Immature natural killer cell (primary cell): ENCODE measurements at regions not wholly inside any gene's neighbourhood (a gene's known extent, or its start where the extent isn't known, plus 50 kb on each side); places are given as distances from the start of the nearest gene placed in this dataset.

ENCODE experiments used
- DNase-seq, 3 donors: peaks; one replicate each; pipeline ENCODE4 v3.0.0; 2022; ENCODE audit warnings: mixed read lengths in 1 of 3
- H3K27ac Mint-ChIP-seq, 6 donors: one replicate each; pipeline ENCODE4 v1.8.0; 2020; ENCODE audit warnings: mixed read lengths in 6 of 6, mild to moderate bottlenecking in 5 of 6, inconsistent platforms in 4 of 6, moderate library complexity in 3 of 6
- H3K27me3 Mint-ChIP-seq, 3 donors: one replicate each; pipeline ENCODE4 v1.8.0; 2020 to 2021; ENCODE audit warnings: low read depth in 3 of 3, mild to moderate bottlenecking in 3 of 3, mixed read lengths in 3 of 3, moderate library complexity in 3 of 3, inconsistent platforms in 1 of 3
- H3K36me3 Mint-ChIP-seq, 3 donors: one replicate each; pipeline ENCODE4 v1.8.0; 2020; ENCODE audit warnings: mixed read lengths in 3 of 3, inconsistent platforms in 2 of 3, mild to moderate bottlenecking in 2 of 3
- H3K4me1 Mint-ChIP-seq, 2 donors: one replicate each; pipeline ENCODE4 v1.8.0; 2020; ENCODE audit warnings: inconsistent platforms in 2 of 2, mild to moderate bottlenecking in 2 of 2, mixed read lengths in 2 of 2, moderate library complexity in 1 of 2
- H3K4me3 Mint-ChIP-seq, 5 donors: one replicate each; pipeline ENCODE4 v1.8.0; 2020; ENCODE audit warnings: mild to moderate bottlenecking in 5 of 5, mixed read lengths in 5 of 5, inconsistent platforms in 3 of 5, moderate library complexity in 3 of 5
- H3K9me3 Mint-ChIP-seq, 6 donors: one replicate each; pipeline ENCODE4 v1.8.0; 2020; ENCODE audit warnings: mild to moderate bottlenecking in 6 of 6, mixed read lengths in 6 of 6, inconsistent platforms in 4 of 6, moderate library complexity in 3 of 6

DNA sequence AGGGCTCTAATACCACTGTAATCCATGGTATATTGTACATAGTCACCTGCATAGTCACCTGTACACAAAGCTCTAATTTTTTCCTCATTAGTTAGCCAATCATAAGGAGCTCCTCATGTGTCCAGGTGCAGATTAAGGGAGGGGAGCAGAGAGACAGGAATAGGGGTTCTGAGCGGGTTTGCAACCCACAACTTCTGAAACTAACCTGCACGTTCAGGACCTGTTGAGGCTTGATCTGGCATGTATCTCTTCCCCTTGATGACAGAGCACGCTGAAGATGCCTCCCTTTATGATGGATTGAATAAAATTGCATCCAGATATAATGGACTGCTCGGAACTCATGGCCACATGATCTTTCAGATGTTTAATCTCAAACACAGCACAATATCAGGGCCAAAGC, 144.0 kb upstream of the PRNP start:
- Mint-ChIP-seq H3K4me1 (no peaks in the 10 kb centered on the region), H3K27ac (no peak overlapping the region), H3K36me3 (no peaks in the 10 kb centered on the region), H3K9me3 (no peaks in the 10 kb centered on the region), H3K4me3 (no peak overlapping the region), H3K27me3 (peaks cover 0 to 16% (median 7%) of the 10 kb centered on the region in 3 donors)
- no peak for DNase-seq

DNA sequence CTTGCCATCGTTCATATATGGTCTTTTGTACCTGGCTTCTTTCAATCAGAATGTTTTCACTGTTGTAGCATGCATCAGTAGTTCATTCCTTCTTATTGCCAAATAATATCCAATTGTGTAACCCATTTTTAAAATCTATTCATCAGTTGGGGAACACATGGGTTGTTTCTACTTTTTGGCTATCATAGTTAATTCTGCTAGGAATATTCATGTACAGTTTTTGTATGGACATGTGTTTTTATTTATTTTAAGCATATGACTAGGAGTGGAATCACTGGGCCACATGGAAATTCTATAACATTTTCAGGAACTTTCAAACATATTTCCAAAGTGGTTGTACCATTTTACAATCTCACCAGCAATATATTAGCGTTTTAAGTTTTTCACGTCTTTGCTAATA, 151.9 kb upstream of the PRNP start:
- Mint-ChIP-seq H3K4me1 (no peaks in the 10 kb centered on the region), H3K4me3 (no peak overlapping the region), H3K9me3 (peaks cover 0 to 12% (median under 1%) of the 10 kb centered on the region in 6 donors), H3K27me3 (peaks cover 3 to 13% (median 12%) of the 10 kb centered on the region in 3 donors), H3K36me3 (peaks cover 0 to 3% (median 0%) of the 10 kb centered on the region in 3 donors), H3K27ac (no peak overlapping the region)
- DNase-seq, result no peak

DNA sequence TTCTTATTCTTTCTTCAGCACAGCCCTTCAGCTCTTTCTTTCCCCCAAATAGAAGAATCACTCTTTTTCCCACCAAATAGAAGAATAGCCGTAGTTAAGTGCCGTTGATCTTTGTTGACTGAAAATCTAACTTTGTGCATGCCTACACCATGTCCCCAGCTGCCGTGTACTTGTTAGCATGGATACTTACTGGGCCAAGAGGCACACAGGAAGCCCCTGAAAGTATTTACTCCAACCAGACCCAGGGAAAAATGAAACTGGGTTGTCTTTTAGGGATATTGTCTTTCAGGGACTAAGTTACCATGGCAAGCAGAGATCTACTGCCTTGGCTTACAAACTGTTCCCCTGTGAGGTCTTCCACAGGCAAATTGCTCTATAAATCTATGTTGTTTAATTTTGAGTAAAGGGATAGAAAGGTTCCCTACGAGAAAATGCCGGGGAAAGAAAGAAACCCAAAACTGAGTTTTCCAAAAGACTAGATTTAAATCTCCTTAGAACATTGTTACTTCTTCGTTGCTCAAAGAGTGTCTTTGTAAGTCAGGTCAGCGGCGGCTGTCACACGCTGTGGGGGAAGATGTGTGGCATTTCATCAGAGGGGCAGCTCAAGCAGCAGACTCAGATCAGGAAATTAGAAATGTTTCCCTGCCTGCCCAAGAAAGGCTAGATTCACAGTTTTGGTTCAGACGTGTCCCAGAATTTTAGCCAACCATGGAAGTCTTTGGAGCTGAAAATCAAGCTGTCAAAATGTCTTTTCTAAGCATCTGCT, 152.7 kb upstream of the PRNP start:
- Mint-ChIP-seq H3K9me3 (peaks cover 0 to 20% (median 7%) of the 10 kb centered on the region in 6 donors), H3K27ac (no peak overlapping the region), H3K4me3 (no peak overlapping the region), H3K36me3 (peaks cover 0 to 3% (median 1%) of the 10 kb centered on the region in 3 donors), H3K4me1 (no peaks in the 10 kb centered on the region), H3K27me3 (peaks cover 5 to 13% (median 9%) of the 10 kb centered on the region in 3 donors)
- DNase-seq, result no peak

DNA sequence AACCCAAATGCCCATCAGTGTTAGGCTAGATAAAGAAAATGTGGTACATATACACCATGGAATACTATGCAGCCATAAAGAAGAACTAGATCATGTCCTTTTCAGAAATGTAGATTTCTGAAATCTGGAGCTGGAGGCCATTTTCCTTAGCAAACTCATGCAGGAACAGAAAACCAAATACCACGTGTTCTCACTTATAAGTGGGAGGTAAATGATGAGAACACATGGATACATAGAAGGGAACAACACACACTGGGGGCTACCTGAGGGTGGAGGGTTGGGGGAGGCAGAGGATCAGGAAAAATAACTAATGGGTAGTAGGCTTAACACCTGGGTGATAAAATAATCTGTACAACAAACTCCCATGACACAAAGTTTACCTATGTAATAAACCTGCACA, 153.5 kb upstream of the PRNP start:
- no peak overlapping the region for H3K27ac Mint-ChIP-seq
- peaks cover 0 to 28% (median 13%) of the 10 kb centered on the region in 6 donors for H3K9me3 Mint-ChIP-seq
- H3K36me3 Mint-ChIP-seq, result peaks cover 0 to 5% (median 3%) of the 10 kb centered on the region in 3 donors
- DNase-seq, result no peak
- H3K4me3 Mint-ChIP-seq, result no peak overlapping the region
- H3K27me3 Mint-ChIP-seq, result peaks cover 5 to 9% (median 8%) of the 10 kb centered on the region in 3 donors
- H3K4me1 Mint-ChIP-seq, result no peaks in the 10 kb centered on the region

DNA sequence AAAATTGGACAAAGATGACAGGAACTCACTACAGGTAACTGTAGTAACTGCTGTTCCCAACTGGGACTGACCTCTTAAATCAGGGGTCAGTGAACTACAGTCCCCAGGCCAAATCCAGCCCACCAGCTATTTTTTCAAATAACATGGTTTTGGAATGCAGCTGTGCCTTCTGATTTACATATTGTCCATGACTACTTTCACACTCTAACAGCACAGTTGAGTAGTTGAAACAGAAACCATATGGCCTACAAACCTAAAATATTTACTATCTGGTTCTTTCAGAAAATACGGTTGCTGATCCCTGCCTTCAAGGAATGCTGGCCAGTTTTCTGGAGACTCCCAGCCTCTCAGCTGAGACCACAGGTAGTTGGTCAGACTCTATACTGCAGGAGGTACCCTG, 161.5 kb upstream of the PRNP start:
- DNase-seq, result no peak
- Mint-ChIP-seq H3K27ac (no peak overlapping the region), H3K36me3 (peaks cover 0 to 5% (median 0%) of the 10 kb centered on the region in 3 donors), H3K4me1 (no peaks in the 10 kb centered on the region), H3K27me3 (peaks cover 5 to 14% (median 6%) of the 10 kb centered on the region in 3 donors), H3K9me3 (peaks cover 3 to 29% (median 16%) of the 10 kb centered on the region in 6 donors), H3K4me3 (no peak overlapping the region)

DNA sequence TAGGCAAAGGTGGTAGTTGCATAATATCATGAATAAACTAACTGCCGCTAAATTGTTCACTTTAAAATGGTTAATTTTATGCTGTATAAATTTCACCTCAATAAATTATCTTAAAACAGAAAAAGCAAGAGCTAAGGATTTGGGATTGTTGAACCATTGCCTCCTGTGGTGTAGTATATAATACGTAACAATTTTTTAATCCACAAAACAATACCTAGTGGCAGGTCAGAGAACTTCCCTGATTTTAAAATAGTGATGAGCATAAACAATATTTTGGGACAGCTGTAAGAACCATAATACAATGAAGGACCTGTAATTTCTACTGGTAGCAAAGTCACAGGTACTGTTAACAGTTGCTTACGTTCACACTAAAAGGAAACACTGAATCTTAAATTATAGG, 161.9 kb upstream of the PRNP start:
- Mint-ChIP-seq H3K9me3 (peaks cover 3 to 26% (median 15%) of the 10 kb centered on the region in 6 donors), H3K36me3 (peaks cover 0 to 5% (median 0%) of the 10 kb centered on the region in 3 donors), H3K4me3 (no peak overlapping the region), H3K4me1 (no peaks in the 10 kb centered on the region), H3K27ac (no peak overlapping the region), H3K27me3 (peaks cover 5 to 12% (median 6%) of the 10 kb centered on the region in 3 donors)
- no peak for DNase-seq

DNA sequence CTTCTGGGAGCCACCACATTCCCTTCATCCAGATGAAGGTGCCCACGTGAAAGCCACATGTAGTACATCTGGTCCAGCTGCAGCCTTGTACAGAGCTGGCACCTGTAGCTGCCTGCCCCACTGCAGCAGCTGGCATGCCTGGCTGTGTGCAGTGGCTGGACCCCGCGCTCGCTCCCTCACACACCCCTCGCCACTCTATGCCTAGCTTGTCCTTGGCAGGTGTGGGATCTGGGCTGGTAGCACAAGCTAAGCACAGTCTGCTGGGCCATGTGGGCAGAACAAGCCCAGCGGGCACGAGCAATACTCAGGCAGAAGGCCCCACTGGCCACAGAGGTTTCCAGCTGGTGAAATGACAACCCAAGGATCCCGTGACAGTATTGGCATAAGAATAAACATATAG, 163.9 kb upstream of the PRNP start:
- H3K27me3 Mint-ChIP-seq, result peaks cover 3 to 8% (median 7%) of the 10 kb centered on the region in 3 donors
- H3K4me1 Mint-ChIP-seq, result no peaks in the 10 kb centered on the region
- no peak overlapping the region for H3K4me3 Mint-ChIP-seq
- no peak for DNase-seq
- peaks cover 2 to 9% (median 3%) of the 10 kb centered on the region in 6 donors for H3K9me3 Mint-ChIP-seq
- H3K27ac Mint-ChIP-seq, result no peak overlapping the region
- no peaks in the 10 kb centered on the region for H3K36me3 Mint-ChIP-seq

DNA sequence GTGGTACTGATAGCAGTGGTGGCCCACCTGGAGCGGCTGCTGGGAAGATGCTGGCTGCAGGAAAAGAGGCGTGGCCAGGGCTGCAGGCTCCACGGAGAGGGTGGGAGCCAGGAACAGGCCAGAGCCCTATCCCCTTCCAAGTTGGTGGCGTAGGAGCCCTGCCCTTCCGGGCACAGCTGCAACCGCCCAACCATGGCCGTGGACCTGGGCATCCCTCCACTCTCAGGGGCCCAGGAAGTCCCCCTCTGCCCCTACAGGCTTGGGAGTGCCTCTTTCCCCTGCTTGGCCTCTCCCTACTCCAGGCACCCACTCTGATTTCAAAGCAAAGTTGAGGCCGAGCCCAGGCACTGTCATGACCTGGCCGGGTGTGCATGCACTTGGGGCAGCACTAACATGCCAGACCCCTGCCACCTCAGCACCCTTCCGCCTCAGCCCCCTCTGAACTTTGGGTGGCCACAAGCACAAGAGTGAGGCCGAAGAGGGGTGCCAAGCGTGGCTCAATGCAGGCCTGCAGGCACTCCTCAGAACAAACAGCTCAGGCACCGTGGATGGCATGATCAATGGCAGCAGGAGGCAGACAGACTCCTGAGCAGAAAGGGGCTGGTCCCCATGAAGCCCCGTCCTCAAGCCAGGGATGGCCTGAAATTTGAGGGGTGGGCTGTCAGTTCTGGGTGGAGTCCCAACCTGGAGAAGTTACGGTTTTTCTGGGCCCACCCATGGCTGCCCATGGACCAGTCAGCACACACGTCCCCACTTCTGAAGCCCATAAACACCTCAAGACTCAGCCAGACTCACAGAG, 164.9 kb upstream of the PRNP start:
- Mint-ChIP-seq H3K4me3 (no peak overlapping the region), H3K9me3 (peaks cover 0 to 2% (median 0%) of the 10 kb centered on the region in 6 donors), H3K27ac (no peak overlapping the region), H3K36me3 (no peaks in the 10 kb centered on the region), H3K4me1 (no peaks in the 10 kb centered on the region), H3K27me3 (peaks cover 3 to 6% (median 4%) of the 10 kb centered on the region in 3 donors)
- DNase-seq, result no peak

DNA sequence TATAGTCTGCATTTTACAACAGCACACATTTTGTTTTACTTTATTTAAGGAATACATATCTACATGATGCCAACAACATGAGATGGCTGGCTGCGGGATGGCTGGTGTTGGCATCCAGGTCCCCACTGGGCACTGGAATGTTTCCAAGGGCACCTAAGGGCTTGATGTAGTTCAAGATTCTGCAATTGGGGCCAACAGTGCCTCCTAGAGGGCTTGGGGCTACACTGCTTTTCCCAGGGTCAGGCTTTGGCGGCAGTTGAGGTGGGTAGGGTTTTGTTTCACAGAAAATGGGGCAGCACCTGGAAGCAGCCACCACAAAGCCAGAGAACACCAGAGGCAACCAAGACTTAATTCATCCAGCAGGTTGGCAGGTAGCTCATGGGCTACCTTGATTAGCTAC, 166.7 kb upstream of the PRNP start:
- Mint-ChIP-seq H3K27ac (no peak overlapping the region), H3K36me3 (no peaks in the 10 kb centered on the region), H3K27me3 (peaks cover 2 to 6% (median 3%) of the 10 kb centered on the region in 3 donors), H3K4me1 (no peaks in the 10 kb centered on the region), H3K9me3 (peaks cover 0 to 2% (median 0%) of the 10 kb centered on the region in 6 donors), H3K4me3 (no peak overlapping the region)
- no peak for DNase-seq

DNA sequence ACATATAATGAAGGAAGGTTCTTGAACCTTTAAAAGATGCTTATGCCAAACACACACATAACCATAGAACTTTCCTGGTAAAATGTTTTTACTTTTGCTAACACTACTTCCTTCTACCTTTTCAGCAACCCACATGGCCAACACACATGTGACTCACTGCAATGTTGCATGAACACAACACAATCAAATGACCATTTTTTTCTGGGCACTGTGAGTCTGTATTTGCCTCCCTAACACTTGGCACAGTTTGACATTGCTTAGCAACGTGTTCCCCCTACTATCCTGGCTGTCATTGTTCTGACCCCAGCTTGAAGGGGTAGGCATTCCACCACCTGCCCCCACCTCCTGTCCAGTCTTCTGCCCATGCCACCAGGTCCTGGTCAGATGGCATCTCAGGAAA, 169.4 kb upstream of the PRNP start:
- Mint-ChIP-seq H3K36me3 (no peaks in the 10 kb centered on the region), H3K27ac (no peak overlapping the region), H3K9me3 (no peaks in the 10 kb centered on the region)

DNA sequence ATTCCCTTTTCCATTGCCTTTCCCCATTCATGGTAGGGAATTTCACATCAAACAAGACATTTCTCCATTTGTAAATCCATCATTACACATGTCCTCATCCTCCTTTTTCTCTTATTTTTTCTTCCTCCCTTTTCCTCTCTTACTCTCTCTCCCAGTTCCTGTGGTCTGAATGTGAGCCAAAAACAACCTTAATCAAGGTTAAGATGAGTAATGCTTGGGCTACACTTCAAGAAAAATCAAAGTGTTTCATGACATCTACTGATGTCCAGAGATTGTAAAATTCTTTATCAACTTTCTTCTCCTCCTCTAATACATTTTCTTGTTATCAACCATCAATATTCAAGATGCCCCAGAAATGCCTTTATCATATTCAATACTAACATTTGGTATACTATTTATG, 172.5 kb upstream of the PRNP start:
- Mint-ChIP-seq H3K4me1 (no peaks in the 10 kb centered on the region), H3K27me3 (peaks cover 0 to 14% (median 6%) of the 10 kb centered on the region in 3 donors), H3K4me3 (no peak overlapping the region), H3K9me3 (peaks cover 1 to 11% (median 6%) of the 10 kb centered on the region in 6 donors), H3K27ac (no peak overlapping the region), H3K36me3 (no peaks in the 10 kb centered on the region)
- DNase-seq, result no peak

More for the DNA sequence above, 169.4 kb upstream of the PRNP start:
- no peak overlapping the region for H3K4me3 Mint-ChIP-seq
- no peak for DNase-seq
- H3K27me3 Mint-ChIP-seq, result peaks cover under 1 to 7% (median 6%) of the 10 kb centered on the region in 3 donors
- H3K4me1 Mint-ChIP-seq, result no peaks in the 10 kb centered on the region

DNA sequence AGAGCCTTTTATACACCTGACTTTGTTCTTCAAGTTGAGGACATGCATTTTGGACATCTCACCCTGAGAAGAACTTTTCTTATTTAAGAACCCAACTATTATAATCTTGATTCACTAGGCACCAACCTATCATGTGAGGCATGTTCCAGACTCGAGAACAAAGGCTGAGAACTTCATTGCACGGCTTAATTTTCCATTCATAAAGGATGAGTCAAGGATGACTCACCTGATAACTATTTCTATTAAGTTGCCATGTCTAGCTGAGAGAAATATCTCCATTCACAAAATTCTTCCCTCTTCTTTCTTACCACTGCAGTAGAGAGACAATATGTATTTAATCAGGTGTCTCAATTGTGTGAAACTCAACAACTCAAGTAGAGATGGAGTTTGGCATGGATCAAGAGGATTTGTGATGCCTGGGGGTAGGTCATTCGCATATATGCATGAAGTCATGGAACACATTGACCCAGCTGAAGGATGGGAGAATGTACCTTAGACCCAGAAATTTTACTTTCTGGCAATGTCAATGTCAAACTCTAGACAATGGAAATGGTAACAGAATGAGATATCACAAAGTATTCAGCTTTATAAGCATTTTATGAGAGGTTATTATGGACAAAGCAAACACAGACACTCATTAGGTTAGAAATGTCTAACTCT, 173.2 kb upstream of the PRNP start:
- no peaks in the 10 kb centered on the region for H3K36me3 Mint-ChIP-seq
- H3K27me3 Mint-ChIP-seq, result peaks cover 0 to 15% (median 6%) of the 10 kb centered on the region in 3 donors
- DNase-seq, result no peak
- no peak overlapping the region for H3K27ac Mint-ChIP-seq
- H3K4me1 Mint-ChIP-seq, result no peaks in the 10 kb centered on the region
- no peak overlapping the region for H3K4me3 Mint-ChIP-seq
- H3K9me3 Mint-ChIP-seq, result peaks cover 1 to 11% (median 6%) of the 10 kb centered on the region in 6 donors

DNA sequence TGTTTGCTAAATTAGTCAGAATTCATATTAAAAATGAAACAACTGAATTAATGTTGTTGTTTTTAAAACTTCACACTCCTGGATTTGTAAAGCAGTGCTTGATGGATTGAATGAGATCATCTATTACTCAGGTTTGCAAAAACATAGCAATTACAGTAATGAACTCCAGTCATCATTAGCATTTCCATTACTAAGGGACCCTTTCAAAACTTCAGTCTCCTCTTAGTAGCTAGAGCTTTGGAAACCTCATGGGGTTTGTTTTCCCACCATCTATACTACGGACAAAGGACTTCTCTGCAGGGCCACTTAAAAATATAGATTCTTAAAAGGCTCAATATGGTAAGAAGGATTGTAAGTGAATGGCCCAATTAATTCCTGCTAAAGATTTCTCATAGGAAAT, 174.5 kb upstream of the PRNP start:
- Mint-ChIP-seq H3K4me1 (no peaks in the 10 kb centered on the region), H3K27ac (no peak overlapping the region), H3K4me3 (no peak overlapping the region), H3K9me3 (peaks cover 1 to 11% (median 7%) of the 10 kb centered on the region in 6 donors), H3K27me3 (peaks cover 0 to 16% (median 6%) of the 10 kb centered on the region in 3 donors), H3K36me3 (no peaks in the 10 kb centered on the region)
- no peak for DNase-seq
